PC-3 (cell line): ENCODE measurements at regions not wholly inside any gene's neighbourhood (a gene's known extent, or its start where the extent isn't known, plus 50 kb on each side); places are given as distances from the start of the nearest gene placed in this dataset.

Experiments used
- CTCF ChIP-seq: fragments of 300-600 bp; sonication (generic); conservative IDR thresholded peaks from 2 replicates; pipeline ENCODE4 v1.5.1; 2017; ENCODE audit warnings: antibody characterized with exemption, low read depth, mild to moderate bottlenecking, low read length
- EZH2 ChIP-seq: fragments of 300-600 bp; sonication (generic); IDR thresholded peaks from one replicate; pipeline ENCODE4 v1.6.1; 2017; ENCODE audit warnings: antibody characterized with exemption, mild to moderate bottlenecking, low read length; ENCODE audit not compliant: unreplicated experiment
- EZH2phosphoT487 ChIP-seq: fragments of 300-600 bp; sonication (generic); IDR thresholded peaks from 2 replicates; pipeline ENCODE4 v1.6.1; 2018; ENCODE audit warnings: mild to moderate bottlenecking, antibody characterized with exemption, low read length, borderline replicate concordance

- TF ChIP-seq CTCF: no peak
- TF ChIP-seq EZH2: no peak
- TF ChIP-seq EZH2phosphoT487: no peak
These were observed 102.6 kb upstream of the ESRRB start for GRCh38 chr14:76273346-76273745.
